IPS-20b (cell line): ENCODE measurements at regions not wholly inside any gene's neighbourhood (a gene's known extent, or its start where the extent isn't known, plus 50 kb on each side); places are given as distances from the start of the nearest gene placed in this dataset.

Experiments
- H3K27ac ChIP-seq: one replicate; pipeline ENCODE4 v1.5.1; 2013; ENCODE audit warnings: low read length
- H3K27me3 ChIP-seq: 2 replicates; pipeline ENCODE4 v1.6.1; 2013; ENCODE audit warnings: mild to moderate bottlenecking, low read length, inconsistent platforms; ENCODE audit not compliant: insufficient read depth
- H3K36me3 ChIP-seq: 2 replicates; pipeline ENCODE4 v1.6.1; 2013; ENCODE audit warnings: low read depth, mild to moderate bottlenecking, inconsistent platforms, low read length, moderate library complexity; ENCODE audit not compliant: insufficient read depth
- H3K4me1 ChIP-seq: 2 replicates; pipeline ENCODE4 v1.6.1; 2013; ENCODE audit warnings: mild to moderate bottlenecking, control low read depth, inconsistent platforms, low read length, moderate library complexity; ENCODE audit not compliant: insufficient read depth
- H3K4me3 ChIP-seq: 2 replicates; pipeline ENCODE4 v1.5.1; 2013; ENCODE audit warnings: mild to moderate bottlenecking, low read length, inconsistent platforms
- H3K9ac ChIP-seq: 2 replicates; pipeline ENCODE4 v1.6.1; 2013; ENCODE audit warnings: low read depth, mild to moderate bottlenecking, inconsistent platforms, low read length, moderate library complexity
- H3K9me3 ChIP-seq: 2 replicates; pipeline ENCODE4 v1.6.1; 2013; ENCODE audit warnings: mild to moderate bottlenecking, low read depth, low read length, inconsistent platforms; ENCODE audit not compliant: insufficient read depth

GRCh38 chr4:35250331-35250730, 994.0 kb downstream of the ARAP2 start:
- Histone ChIP-seq H3K36me3 (no peaks in the 10 kb centered on the region), H3K4me3 (no peak overlapping the region), H3K27ac (no peak overlapping the region), H3K4me1 (peaks cover 14% of the 10 kb centered on the region), H3K9me3 (no peaks in the 10 kb centered on the region), H3K9ac (no peak overlapping the region), H3K27me3 (no peaks in the 10 kb centered on the region)

- Histone ChIP-seq H3K27ac (no peak overlapping the region), H3K9me3 (no peaks in the 10 kb centered on the region), H3K4me3 (no peak overlapping the region), H3K4me1 (peaks cover 14% of the 10 kb centered on the region), H3K9ac (no peak overlapping the region), H3K27me3 (no peaks in the 10 kb centered on the region), H3K36me3 (no peaks in the 10 kb centered on the region)
These were observed 993.6 kb downstream of the ARAP2 start for GRCh38 chr4:35250761-35251160.

GRCh38 chr4:35252071-35252470, 992.2 kb downstream of the ARAP2 start:
- H3K36me3 ChIP-seq, result no peaks in the 10 kb centered on the region

GRCh38 chr4:35252866-35253265, 991.4 kb downstream of the ARAP2 start:
- H3K9ac ChIP-seq, result no peak overlapping the region
- no peak overlapping the region for H3K27ac ChIP-seq
- H3K9me3 ChIP-seq, result no peaks in the 10 kb centered on the region
- peaks cover 5% of the 10 kb centered on the region; the same call in 1 of the 2 replicates for H3K4me1 ChIP-seq
- H3K36me3 ChIP-seq, result no peaks in the 10 kb centered on the region
- no peaks in the 10 kb centered on the region for H3K27me3 ChIP-seq
- H3K4me3 ChIP-seq, result no peak overlapping the region

More at GRCh38 chr4:35252071-35252470, 992.2 kb downstream of the ARAP2 start:
- no peak overlapping the region for H3K9ac ChIP-seq
- no peaks in the 10 kb centered on the region for H3K27me3 ChIP-seq
- H3K4me1 ChIP-seq, result peaks cover 5% of the 10 kb centered on the region
- no peak overlapping the region for H3K27ac ChIP-seq
- H3K9me3 ChIP-seq, result no peaks in the 10 kb centered on the region
- no peak overlapping the region for H3K4me3 ChIP-seq

- no peak overlapping the region for H3K4me3 ChIP-seq
- H3K36me3 ChIP-seq, result no peaks in the 10 kb centered on the region
- H3K4me1 ChIP-seq, result peaks cover 5% of the 10 kb centered on the region; the same call in 1 of the 2 replicates
- H3K27me3 ChIP-seq, result no peaks in the 10 kb centered on the region
- H3K9ac ChIP-seq, result no peak overlapping the region
- H3K27ac ChIP-seq, result no peak overlapping the region
- H3K9me3 ChIP-seq, result no peaks in the 10 kb centered on the region
These were observed 991.0 kb downstream of the ARAP2 start for GRCh38 chr4:35253331-35253730.

- H3K9ac ChIP-seq, result no peak overlapping the region
- H3K27ac ChIP-seq, result no peak overlapping the region
- no peaks in the 10 kb centered on the region for H3K27me3 ChIP-seq
- H3K4me1 ChIP-seq, result no peaks in the 10 kb centered on the region
- no peak overlapping the region for H3K4me3 ChIP-seq
- no peaks in the 10 kb centered on the region for H3K36me3 ChIP-seq
- no peaks in the 10 kb centered on the region for H3K9me3 ChIP-seq
These were observed 957.9 kb downstream of the ARAP2 start for GRCh38 chr4:35286434-35286833.

GRCh38 chr4:35300996-35301774, 943.1 kb downstream of the ARAP2 start:
- Histone ChIP-seq H3K9me3 (no peaks in the 10 kb centered on the region), H3K27ac (no peak overlapping the region), H3K4me1 (peaks cover 12% of the 10 kb centered on the region; the same call in 1 of the 2 replicates), H3K4me3 (peak overlapping the region; percentile 46), H3K36me3 (no peaks in the 10 kb centered on the region), H3K9ac (no peak overlapping the region), H3K27me3 (no peaks in the 10 kb centered on the region)

- Histone ChIP-seq H3K9ac (no peak overlapping the region), H3K4me3 (no peak overlapping the region), H3K27me3 (no peaks in the 10 kb centered on the region)
These were observed 928.9 kb downstream of the ARAP2 start for GRCh38 chr4:35315419-35315818.

GRCh38 chr4:35325908-35326453, 918.3 kb downstream of the ARAP2 start:
- Histone ChIP-seq H3K36me3 (no peaks in the 10 kb centered on the region), H3K9me3 (no peaks in the 10 kb centered on the region), H3K27me3 (no peaks in the 10 kb centered on the region), H3K27ac (no peak overlapping the region), H3K9ac (no peak overlapping the region), H3K4me1 (no peaks in the 10 kb centered on the region), H3K4me3 (no peak overlapping the region)

More at GRCh38 chr4:35315419-35315818, 928.9 kb downstream of the ARAP2 start:
- Histone ChIP-seq H3K9me3 (no peaks in the 10 kb centered on the region), H3K27ac (no peak overlapping the region), H3K36me3 (no peaks in the 10 kb centered on the region), H3K4me1 (no peaks in the 10 kb centered on the region)

- no peaks in the 10 kb centered on the region for H3K36me3 ChIP-seq
- H3K9me3 ChIP-seq, result no peaks in the 10 kb centered on the region
- H3K4me1 ChIP-seq, result no peaks in the 10 kb centered on the region
- no peak overlapping the region for H3K4me3 ChIP-seq
- no peak overlapping the region for H3K9ac ChIP-seq
- no peaks in the 10 kb centered on the region for H3K27me3 ChIP-seq
- H3K27ac ChIP-seq, result no peak overlapping the region
These were observed 901.5 kb downstream of the ARAP2 start for GRCh38 chr4:35342833-35343232.

- Histone ChIP-seq H3K9ac (no peak overlapping the region), H3K4me1 (no peaks in the 10 kb centered on the region), H3K27ac (no peak overlapping the region), H3K36me3 (no peaks in the 10 kb centered on the region), H3K4me3 (no peak overlapping the region), H3K27me3 (no peaks in the 10 kb centered on the region), H3K9me3 (peaks cover 16% of the 10 kb centered on the region; the same call in 1 of the 2 replicates)
These were observed 897.0 kb downstream of the ARAP2 start for GRCh38 chr4:35347276-35347675.

- no peak overlapping the region for H3K27ac ChIP-seq
- H3K9me3 ChIP-seq, result no peaks in the 10 kb centered on the region
- H3K36me3 ChIP-seq, result no peaks in the 10 kb centered on the region
- H3K9ac ChIP-seq, result no peak overlapping the region
- H3K4me3 ChIP-seq, result no peak overlapping the region
- no peaks in the 10 kb centered on the region for H3K27me3 ChIP-seq
- no peaks in the 10 kb centered on the region for H3K4me1 ChIP-seq
These were observed 886.2 kb downstream of the ARAP2 start for GRCh38 chr4:35358001-35358584.
